Coronary artery (tissue), 2 donors: ENCODE measurements at regions not wholly inside any gene's neighbourhood (a gene's known extent, or its start where the extent isn't known, plus 50 kb on each side); places are given as distances from the start of the nearest gene placed in this dataset.
"Not testable (repeated sequence)": the region's sequence is repeated elsewhere in the genome, so short reads cannot be mapped to it uniquely, and the experiment has no call there.

Experiments used
- DNase-seq: peaks from one replicate; pipeline ENCODE4 v3.0.0-alpha.2; 2017; ENCODE audit warnings: low spot score
- H3K27ac ChIP-seq, 2 donors: fragments of 200-600 bp; sonication (generic); one replicate each; pipeline ENCODE4 v1.5.1; 2016 to 2019
- H3K4me3 ChIP-seq: fragments of 200-600 bp; sonication (generic); 2 replicates; pipeline ENCODE4 v1.5.1; 2016; ENCODE audit warnings: mild to moderate bottlenecking, moderate library complexity
- TF ChIP-seq, protein P1 (sequence below): fragments of 200-600 bp; sonication (generic); IDR thresholded peaks from one replicate; pipeline ENCODE4 v1.5.1; 2019; ENCODE audit warnings: antibody characterized with exemption

DNA sequence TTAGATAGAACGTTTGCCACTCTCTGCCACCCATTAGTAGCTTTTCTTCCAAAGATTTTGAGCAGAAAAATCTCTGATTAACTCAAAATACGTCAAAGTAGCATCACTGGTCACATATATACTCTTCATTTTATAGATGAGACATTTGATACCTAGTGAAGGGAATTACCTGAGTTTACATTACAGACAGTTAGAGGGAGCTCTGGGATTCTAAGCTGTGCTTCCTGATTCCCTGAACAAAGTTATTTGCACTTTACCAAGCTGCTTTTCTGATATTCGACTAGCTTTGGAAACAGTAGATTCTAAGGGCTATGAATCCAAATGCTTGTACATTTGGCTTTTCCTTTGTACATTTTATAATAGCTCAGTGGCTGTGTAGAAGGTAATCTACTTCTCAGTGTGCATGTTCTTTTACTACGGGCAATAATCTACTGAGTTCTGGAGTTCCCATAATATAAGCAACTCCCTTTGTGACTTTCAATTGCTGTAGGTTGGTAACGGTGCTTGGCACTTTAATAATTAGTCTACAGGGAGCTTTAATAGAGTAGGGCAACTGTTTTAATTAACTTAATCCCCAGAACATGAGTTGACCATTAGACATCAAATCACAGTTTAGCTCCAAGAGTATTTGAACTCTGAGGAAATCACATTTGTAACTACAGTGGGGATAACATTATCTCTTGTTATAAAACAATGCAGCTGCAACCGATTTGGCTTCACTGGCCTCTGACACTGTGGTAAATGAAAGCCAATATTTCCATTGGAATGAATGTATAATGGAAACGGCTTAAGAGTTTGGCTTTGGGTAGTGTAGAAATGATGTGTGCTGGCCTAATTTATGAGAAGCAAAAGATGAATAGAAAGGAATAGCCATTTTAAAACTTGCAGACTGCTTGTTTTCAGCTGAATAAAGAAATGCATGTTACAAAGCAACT, 1602.4 kb downstream of the STIM2 start:
- TF ChIP-seq, protein P1, sequence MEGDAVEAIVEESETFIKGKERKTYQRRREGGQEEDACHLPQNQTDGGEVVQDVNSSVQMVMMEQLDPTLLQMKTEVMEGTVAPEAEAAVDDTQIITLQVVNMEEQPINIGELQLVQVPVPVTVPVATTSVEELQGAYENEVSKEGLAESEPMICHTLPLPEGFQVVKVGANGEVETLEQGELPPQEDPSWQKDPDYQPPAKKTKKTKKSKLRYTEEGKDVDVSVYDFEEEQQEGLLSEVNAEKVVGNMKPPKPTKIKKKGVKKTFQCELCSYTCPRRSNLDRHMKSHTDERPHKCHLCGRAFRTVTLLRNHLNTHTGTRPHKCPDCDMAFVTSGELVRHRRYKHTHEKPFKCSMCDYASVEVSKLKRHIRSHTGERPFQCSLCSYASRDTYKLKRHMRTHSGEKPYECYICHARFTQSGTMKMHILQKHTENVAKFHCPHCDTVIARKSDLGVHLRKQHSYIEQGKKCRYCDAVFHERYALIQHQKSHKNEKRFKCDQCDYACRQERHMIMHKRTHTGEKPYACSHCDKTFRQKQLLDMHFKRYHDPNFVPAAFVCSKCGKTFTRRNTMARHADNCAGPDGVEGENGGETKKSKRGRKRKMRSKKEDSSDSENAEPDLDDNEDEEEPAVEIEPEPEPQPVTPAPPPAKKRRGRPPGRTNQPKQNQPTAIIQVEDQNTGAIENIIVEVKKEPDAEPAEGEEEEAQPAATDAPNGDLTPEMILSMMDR, result no peak
- no peak for DNase-seq
- Histone ChIP-seq H3K4me3 (no peak overlapping the region), H3K27ac (no peak overlapping the region)

DNA sequence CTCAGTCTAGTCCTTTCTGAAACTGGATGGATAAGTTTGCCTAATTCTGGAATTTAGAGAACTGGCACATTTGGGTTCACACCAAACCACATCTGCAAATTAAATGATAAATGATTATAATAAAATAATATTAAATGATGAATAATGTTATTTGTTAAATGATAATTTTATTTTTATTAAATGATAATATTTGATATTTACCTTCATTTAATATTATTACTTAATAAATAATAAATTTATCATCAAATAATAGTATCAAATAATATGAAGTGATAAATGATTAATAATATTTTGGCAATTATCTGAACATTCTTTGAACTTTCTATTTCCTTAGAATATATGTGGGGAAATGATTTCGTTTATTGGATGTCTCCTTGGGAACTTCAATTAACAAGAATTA, 1604.2 kb downstream of the STIM2 start:
- TF ChIP-seq, protein P1, result no peak
- no peak overlapping the region for H3K27ac ChIP-seq
- DNase-seq, result no peak

DNA sequence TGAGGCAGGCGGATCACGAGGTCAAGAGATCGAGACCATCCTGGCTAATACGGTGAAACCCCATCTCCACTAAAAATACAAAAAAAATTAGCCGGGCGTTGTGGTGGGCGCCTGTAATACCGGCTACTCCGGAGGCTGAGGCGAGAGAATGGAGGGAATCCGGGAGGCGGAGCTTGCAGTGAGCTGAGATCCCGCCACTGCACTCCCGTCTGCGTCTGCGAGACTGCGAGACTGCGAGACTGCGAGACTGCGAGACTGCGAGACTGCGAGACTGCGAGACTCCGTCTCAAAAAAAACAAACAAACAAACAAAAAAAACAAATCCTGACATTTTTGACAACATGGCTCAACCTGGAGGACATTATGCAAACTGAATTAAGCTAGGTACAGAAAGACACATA, 1606.2 kb downstream of the STIM2 start:
- not testable (repeated sequence) for H3K4me3 ChIP-seq, H3K27ac ChIP-seq, DNase-seq

More for the DNA sequence above, 1604.2 kb downstream of the STIM2 start:
- H3K4me3 ChIP-seq, result no peak overlapping the region

DNA sequence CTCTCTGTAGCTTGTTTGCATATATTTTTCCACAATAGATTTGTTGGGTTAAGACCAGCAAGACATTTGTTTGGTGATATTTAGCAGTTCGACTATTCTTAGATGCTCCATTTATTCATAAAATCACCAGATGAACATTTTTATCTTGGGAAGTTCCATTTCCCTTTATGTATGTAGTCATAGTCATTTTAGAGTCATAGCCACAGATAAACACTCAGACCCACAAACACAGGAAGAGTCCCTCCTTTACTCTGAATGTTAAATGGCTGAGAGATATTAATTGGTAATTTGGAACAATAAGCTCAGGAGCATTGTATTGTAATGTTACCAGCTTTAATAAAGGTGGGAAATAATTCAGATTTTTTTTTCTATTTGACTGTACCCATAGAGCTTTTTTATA, 1608.7 kb downstream of the STIM2 start:
- DNase-seq, result no peak
- Histone ChIP-seq H3K27ac (no peak overlapping the region), H3K4me3 (no peak overlapping the region)
- TF ChIP-seq, protein P1, result no peak

DNA sequence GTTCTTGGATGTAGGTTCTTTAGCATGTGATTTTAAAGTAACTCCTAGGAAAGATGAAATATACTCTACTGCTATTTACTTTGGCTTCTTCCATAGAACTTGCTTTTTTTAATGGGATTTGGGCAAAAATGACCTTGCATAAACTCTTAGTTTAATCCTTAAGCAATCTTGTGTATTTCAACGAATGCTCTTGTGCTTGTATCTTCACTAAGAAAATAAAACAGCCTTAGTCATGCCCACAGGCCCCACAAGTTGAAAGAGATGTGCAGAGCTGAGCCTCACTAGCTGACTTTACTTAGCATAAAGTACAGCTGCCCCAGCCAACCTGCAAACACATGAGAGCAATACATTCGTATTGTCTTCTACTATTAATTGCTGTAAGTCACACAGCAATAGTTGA, 1609.2 kb downstream of the STIM2 start:
- TF ChIP-seq, protein P1, result no peak
- no peak for DNase-seq
- Histone ChIP-seq H3K4me3 (no peak overlapping the region), H3K27ac (no peak overlapping the region)

DNA sequence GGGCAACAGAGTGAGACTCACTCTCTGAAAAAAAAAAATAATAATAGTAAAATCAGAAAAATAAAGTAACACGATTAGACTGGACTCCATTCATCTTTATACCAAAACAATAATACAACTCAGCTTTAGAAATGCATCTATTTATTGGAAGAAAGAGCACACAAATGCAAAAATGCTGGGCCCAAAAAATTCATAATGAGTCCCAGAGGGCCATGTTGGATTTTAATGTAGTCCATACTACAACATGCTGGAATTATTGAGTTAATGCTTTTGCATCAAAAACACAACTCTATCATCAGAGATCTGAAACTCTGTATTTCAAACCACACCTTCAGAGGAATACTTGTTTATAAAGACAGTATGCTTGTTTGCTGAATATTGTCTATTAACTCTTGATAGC, 1614.7 kb downstream of the STIM2 start:
- Histone ChIP-seq H3K27ac (no peak overlapping the region), H3K4me3 (no peak overlapping the region)
- no peak for DNase-seq
- TF ChIP-seq, protein P1, result no peak

DNA sequence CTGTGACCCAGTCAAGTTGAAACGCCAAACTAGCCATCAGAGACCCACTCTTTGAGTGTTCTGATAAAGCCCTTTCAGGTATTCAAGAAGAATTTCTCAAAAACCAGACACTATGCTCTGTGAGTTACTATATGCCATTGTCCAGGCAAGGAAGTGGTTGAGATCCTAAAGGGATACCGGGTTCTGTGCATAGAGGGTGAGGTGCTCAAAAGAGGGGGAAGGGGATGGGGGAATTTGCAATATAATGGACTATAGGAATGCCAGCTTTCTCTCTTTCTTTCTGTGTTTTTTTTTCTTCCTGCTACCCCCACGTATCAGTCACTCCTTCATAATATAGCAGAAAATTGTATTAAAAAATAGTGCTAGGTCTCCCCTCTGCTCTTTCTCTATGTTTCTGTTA, 1619.0 kb downstream of the STIM2 start:
- Histone ChIP-seq H3K27ac (no peak overlapping the region), H3K4me3 (no peak overlapping the region)
- DNase-seq, result no peak
- TF ChIP-seq, protein P1, result no peak
